Eye (tissue), 1 donor: ENCODE measurements at regions not wholly inside any gene's neighbourhood (a gene's known extent, or its start where the extent isn't known, plus 50 kb on each side); places are given as distances from the start of the nearest gene placed in this dataset.
"Not testable (repeated sequence)": the region's sequence is repeated elsewhere in the genome, so short reads cannot be mapped to it uniquely, and the experiment has no call there.

Experiments
- DNase-seq: peaks from one replicate; pipeline ENCODE4 v3.0.0-alpha.2; 2015

DNA sequence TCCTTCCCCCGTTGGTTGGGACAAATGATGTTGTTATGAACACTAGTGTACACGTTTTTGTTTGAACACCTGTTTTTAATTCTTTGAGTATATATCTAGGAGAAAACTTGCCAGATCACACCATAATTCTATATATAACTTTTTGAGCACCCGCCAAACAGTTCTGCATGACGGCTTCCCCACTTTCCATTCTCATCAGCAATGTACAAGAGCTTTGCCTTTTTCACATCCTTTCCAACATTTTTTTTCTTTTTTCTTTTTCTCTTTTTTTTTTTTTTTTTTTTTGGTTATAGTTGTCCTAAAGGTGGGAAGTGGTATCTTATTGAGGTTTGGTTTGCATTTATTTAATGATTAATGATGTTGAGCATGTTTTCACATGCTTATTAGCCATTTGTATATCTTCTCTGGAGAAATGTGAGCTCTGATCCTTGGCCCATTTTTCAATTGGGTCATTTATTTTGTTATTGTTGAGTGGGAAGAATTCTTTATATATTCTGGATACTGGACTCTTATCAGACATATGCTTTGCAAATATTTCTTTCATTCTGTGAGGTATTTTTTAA lies 86.9 kb upstream of the ZC3H15 start:
- no peak for DNase-seq

DNA sequence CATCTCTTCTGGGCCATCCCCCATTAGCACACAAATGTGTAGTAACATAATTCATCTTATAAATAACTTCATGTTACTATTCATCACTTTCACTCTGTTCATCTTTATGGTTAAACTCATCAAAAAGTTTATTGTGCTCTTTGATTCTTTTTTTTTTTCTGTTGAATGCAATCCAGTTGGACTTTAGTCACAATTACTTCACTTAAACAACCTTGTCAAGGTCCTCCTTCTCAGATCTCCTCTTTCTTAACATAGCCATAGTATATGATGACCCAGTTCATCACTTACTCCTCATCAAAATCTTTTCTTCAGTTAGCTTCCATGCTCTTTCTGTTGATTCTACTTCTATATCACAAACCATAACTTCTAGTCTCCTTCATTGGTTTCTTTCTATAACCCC lies 80.2 kb upstream of the ZC3H15 start:
- DNase-seq = no peak

DNA sequence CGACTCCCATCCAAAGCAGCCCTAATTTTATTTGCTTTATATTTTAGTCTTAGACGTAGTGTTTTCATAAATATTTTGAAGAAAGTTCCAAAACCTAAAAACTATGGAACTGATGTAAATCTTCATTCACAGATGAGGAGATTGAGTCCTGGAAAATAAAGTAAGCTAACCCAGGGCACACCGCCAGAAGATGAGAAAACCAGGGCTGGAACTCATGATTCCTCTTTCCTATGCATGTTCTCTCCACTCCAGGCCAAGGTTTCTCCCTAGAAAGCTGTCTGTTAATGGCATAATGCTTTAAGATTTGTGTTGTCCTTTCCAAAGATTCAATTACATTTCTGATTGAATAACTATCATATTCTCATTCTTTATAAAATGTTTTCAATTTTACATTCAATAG lies 78.4 kb upstream of the ZC3H15 start:
- no peak for DNase-seq

DNA sequence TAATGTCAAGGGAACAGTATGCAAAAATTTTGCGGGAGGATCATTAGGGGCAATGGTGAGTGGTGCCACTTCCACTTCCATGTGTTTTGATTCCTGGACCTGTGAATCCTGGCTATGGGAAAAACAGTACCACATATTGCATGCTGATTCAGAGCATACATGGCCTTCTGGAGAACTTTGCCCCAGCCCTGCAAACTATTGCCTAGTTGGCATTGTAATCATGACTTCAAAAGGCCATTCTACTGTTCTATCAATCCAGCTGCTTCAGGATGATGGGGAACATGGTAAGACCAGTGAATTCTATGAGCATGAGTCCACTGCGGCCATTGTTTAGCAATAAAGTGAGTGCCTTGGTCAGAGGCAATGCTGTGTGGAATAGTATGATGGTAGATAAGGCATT lies 75.3 kb upstream of the ZC3H15 start:
- no peak for DNase-seq

DNA sequence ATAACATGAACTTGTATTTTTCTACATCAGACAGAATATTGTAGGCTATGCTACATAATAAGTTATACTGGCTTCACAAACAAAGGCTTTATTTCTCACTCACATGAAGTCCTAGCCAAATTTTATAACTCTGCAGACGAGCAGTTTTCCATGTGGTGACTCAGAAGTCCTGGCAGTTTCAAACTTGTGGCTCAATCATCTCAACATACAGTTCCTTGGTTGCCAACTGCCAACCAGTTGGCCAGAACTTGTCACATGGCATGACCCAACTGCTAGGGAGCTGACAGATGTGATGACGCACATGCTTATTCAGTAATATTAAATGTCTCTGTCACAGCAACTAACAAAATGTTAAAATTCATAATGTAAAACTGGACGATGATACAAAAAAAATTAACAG lies 63.8 kb upstream of the ZC3H15 start:
- DNase-seq = no peak

DNA sequence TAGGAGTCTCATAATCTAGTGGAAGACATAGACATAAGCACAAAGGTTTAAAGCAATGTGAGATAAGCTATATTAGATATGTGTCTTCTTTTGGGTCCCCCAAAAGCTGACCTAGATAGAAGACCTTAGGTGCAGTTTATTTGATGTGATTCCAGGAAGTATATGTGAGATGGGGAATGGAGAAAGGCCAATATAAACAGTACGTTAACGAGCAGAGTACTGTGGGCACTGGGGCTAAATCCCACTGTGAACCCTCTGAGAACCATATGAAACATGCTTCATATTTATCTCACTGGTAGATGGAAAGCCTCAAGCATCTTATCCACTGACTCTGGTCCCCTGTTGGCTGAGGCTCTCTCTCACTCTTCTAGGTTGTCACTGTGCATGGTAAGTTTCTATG lies 62.6 kb upstream of the ZC3H15 start:
- no peak for DNase-seq

DNA sequence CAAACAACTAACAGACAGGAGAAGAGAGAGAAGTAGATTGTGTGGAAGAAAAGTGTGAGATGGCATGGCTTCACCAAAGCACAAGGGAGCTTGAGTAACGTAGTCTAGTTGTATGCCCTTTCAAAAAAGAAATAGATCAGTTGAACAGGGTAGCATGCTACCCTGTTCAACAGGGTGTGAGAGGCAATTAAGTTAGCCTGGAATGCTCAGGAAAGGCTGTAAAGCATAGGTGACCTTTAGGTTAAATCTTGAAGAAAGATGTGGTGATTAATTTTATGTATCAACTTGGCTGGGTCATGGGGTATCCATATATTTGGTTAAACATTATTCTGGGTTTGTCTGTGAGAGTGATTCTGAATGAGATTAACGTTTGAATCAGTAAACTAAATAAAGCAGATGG lies 61.8 kb upstream of the ZC3H15 start:
- DNase-seq = no peak

DNA sequence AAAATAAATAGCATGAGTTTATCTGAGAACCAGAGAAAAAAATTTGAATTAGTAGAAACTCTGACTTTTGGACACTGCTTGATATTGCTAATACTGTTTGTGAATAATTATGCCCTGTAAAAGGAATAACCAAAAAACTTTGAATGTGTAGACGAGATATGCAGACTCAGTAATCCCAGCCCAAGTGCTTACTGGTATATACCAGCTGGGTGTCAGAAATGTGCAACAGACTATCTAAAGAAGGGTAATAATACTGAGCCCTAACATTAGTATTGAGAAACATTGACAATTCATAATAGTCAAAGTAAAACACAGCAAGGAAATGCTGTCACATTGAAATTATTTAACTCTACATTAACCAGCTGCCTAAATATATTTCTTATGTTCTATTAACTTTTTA lies 60.5 kb upstream of the ZC3H15 start:
- DNase-seq = no peak

DNA sequence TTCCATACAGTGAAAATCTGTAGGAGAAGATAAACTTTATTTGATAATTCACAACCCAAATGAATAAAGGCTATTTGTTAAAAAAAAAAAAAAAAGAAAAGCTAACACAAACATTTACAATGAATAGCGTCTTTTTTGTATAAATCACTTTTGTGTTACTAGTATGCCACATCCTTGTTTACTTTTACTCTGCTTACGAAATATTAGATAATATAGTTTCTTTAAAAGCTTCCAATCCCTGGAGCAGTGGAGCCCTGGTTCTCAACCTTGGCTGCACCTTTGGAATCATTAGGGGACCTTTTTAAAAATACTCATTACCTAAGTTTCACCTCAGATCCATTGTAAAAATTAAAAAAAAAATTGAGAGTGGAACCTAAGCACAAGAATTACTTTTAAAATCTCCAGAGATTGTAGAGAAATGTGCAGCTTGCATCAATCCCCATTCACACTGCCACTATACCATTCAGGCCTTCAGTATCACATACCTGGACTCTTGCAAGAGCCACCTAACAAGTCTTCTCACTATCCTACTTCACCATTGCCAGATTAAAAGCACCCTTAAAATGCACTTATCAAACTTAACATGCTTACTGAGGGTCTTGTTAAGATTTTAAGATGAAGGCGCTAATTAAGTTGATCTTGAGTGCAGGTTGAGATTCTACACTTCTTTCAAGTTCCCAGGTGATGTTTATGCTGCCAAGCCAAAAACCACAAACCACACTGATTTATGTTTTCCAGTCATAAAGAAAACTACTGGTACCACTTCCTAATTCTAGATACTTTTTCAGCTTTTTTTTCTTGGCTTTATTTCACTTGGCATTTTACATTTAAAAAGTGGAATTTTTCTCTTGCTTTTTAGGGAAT lies 59.7 kb upstream of the ZC3H15 start:
- no peak for DNase-seq

DNA sequence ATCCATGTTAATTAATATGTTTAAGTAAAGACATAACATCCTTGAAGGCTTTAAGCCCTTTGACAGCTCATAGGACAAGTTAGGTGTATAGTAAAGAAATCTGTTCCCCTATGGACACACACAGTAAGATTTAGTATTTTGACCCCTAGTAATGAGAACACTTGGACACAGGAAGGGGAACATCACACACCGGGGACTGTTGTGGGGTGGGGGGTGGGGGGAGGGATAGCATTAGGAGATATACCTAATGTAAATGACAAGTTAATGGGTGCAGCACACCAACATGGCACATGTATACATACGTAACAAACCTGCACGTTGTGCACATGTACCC lies 59.1 kb upstream of the ZC3H15 start:
- not testable (repeated sequence) for DNase-seq

DNA sequence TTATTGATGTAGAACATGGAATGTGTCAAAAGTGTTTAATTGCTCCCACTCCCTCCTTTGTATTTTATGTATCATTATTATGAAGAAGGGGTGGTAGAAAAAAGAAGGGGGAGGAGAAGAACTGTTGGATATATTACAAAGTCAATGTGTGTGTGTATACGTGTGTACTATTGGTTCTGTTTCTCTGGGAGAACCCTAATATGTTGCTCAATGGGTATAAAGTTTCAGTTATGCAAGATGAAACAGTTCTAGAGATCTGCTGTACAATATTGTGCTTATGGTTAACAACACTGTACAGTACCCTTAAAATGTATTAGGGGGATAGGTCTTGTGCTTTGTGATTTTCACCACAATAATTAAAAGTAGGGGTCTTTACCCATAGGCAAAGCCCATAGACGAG lies 58.1 kb upstream of the ZC3H15 start:
- no peak for DNase-seq

DNA sequence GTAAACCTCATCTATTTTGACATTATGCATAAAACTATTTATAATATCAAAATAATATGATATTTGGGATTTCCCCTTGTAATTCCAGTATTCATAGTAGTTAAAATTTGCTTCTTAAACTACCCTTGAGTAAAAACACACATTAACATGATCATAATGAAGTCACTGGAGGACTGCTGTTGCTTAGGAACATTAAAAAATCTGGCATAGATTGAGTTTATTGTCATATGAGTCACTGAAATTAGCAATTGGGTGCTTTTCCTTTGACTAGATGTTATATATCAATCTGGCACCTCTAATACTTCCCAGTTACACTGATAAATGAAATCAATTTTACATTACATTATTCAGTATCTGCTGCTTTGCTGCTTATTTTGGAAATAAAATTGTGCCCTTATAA lies 57.0 kb upstream of the ZC3H15 start:
- no peak for DNase-seq

DNA sequence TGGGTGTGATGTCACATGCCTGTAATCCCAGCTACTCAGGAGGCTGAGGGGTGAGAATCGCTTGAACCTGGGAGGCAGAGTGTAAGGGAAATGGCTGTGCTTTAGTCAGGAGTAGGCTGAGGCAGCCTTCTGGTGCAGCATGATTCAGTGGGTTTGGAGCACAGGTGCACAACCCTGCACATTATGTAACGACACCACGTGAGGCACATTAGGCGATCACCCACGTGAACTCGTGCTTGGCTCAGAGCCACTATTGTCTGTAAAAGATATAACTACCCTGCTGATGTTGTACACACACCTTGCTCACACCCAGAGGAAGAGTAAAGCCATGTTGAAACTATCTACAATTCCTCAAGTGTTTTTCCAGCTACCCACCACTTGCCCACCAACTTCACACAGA lies 54.8 kb upstream of the ZC3H15 start:
- DNase-seq = no peak

DNA sequence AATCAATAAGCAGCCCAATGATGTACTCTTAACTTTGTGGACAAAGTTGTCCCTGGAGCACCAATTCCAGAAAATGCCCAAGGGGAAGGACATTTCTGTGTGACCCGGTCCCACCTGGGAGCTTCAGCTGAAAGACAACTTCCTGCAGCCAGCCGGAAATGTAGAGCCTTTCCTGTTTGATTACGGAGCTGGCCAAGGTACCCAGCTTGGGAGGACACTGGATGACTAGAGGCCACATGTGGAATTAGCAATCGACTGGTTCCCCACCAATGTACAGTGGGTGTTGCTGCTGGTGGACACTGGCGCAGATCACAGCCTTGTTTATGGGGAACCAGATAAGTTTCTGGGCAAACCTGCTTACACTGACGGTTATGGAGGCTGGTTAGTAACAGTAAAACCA lies 53.0 kb upstream of the ZC3H15 start:
- DNase-seq = no peak

DNA sequence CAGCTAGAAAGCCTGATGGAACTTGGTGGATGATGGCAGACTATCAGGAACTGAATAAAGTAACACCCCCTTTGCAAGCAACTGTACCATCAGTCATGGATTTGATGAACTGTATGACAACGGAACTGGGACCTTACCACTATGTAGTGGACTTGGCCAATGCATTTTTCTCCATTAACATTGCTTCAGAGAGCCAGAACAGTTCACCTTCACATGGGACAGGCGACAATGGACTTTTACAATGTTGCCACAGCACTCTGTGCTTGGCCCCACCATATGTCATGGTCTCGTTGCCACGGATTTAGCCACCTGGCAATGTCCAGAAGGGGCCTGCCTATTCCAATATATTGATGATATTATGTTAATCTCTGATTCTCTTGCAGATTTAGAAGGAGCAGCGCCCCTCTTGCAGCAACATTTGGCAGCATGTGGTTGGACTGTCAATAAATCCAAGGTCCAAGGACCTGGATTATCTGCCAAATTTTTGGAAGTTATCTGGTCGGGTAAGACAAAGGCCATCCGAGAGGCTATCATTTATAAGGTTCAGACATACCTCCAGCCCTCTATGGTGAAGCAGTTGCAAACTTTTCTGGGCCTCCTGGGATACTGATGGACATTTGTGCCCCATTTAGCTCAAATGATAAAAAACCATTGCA lies 52.2 kb upstream of the ZC3H15 start:
- DNase-seq = no peak
